Frontal cortex (tissue), 4 donors: ENCODE measurements at regions not wholly inside any gene's neighbourhood (a gene's known extent, or its start where the extent isn't known, plus 50 kb on each side); places are given as distances from the start of the nearest gene placed in this dataset. TPM values are rescaled to one million over a fixed set of nuclear protein-coding genes. Genes with fewer than 3 reads are reported as not detected.
"Not testable (repeated sequence)": the region's sequence is repeated elsewhere in the genome, so short reads cannot be mapped to it uniquely, and the experiment has no call there.

Source experiments
- DNase-seq, 2 donors: peaks; one replicate each; pipeline ENCODE4 v3.0.0; 2012; ENCODE audit warnings: low spot score in 2 of 2
- FAIRE-seq: peaks from 2 replicates; lab custom pipeline; 2012; peaks lifted over from hg19 to GRCh38; lab: Jason Lieb, UNC
- small RNA-seq: library from RNA; depleted of rRNA; stranded (forward); fragments of <200 nt; gene quantifications from one replicate; pipeline ENCODE3, GENCODE V24; 2014
- donor health status: control.
- donor health status: control.
- donor health status: control.

DNA sequence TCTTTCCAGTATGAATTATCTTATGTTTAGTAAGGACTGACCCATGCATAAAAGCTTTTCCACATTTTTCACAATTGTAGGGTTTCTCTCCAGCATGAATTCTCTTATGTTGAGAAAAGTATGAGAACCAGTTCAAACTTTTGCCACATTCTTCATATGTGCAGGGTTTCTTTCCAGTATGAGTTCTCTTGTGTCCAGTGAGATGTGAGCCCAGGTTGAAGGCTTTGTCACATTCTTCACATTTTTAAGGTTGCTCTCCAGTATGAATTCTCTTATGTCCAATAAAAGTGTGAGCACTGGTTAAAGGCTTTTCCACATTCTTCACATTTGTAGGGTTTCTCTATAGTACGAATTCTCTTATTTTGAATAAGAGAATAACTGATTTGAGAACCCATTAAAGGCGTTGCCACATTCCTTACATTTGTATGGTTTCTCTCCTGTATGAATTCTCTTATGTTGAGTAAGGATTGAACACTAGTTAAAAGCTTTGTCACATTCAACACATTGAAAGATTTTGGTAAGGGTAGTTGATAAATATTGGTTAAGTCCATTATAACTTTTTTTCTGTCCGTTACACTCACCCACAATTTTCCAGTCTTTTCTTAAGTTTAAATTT lies 911.0 kb upstream of the ZNF722 start:
- DNase-seq (no peak), FAIRE-seq (no peak)

DNA sequence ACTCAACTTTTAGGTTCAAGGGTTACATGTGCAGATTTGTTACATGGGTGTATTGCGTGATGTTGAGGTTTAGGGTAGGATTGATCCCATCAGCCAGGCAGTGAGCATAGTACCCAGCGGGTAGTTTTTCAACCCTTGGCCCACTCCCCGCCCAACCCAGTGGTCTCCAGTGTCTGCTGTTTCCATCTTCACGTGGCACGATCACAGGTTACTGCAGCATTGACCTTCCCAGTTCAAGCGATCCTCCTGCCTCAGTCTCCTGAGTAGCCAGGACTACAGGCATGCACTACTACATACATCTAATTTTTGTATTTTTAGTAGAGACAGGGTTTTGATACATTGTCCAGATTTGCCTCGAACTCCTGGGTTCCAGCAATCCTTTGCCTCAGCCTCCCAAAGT lies 905.7 kb upstream of the ZNF722 start:
- FAIRE-seq (no peak), DNase-seq (no peak)

DNA sequence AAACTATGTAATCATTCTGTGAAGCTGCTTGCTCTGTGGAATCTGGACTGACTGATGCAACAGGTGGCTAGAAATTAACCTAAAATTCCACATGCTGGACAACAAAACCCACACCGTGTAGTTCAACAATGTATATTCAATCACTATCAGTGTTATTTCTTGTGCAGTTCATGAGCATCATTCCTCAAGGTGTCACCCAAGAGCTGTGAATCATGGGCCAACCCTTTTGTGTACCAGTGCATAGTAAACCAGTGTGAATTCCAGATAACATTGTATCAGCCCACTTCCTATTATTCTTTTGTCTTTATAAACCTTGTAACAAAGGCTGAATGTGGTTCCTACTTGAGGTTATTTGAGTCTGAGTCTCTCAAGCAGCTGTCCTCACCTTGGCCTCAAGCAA lies 905.2 kb upstream of the ZNF722 start:
- DNase-seq, result no peak
- FAIRE-seq, result no peak

DNA sequence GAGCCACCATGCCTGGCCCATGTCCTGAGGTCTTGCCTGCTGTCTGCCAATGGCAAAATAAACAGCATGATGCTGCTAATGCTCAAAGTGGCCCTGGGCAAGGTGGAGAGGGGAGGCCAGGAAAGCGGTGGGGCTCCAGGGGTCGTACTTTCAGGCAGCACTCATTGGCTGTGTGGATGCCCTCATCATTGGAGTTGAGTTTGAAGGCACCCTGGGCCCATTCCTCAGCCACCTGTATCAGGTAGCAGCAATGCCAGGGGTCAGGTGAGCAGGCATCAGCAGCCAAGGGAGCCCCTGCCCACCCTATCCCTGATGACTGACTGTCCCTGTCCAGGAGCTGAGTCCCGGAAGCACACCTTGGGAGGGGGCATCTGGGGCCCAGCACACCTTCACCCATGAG lies 902.5 kb upstream of the ZNF722 start:
- no peak for FAIRE-seq
- DNase-seq, result no peak

DNA sequence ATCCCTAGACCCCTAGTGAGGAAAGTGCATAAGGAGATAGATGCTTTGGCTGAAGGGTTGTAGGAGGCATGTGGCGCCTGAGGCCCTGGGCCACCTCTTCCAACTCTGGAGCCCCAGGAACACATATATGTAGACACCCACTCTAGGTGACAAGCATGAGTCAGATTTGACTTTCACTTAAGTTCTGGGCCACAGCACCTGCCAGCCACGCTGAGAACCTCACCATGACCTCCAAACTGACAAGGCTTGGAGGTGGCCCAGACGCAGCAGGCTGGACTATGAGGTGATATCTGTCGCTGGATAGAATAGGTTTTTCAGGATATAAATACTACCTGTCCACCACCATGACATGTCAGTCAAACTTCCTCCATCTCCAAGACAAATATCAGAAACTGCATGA lies 894.0 kb upstream of the ZNF722 start:
- no peak for DNase-seq
- no peak for FAIRE-seq

DNA sequence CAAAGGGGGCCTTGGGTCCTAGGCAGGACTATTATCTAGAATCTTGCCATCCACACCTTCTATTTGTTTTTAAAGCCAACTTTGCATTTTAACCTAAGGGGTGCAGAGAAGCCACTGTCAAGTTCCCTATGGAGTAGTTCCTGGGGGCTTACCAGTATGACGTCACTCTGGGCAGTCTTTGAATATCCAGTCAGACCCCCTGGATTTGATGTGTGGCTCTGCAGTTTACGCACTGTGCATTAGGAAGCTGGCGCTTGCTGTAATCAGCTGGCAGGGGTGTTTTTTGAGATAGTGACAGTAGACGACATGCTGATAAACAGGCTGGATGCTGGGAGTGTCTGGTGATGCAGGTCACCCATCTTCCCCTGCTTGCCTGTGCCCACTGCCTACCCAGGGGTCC lies 892.7 kb upstream of the ZNF722 start:
- no peak for DNase-seq
- FAIRE-seq, result no peak

DNA sequence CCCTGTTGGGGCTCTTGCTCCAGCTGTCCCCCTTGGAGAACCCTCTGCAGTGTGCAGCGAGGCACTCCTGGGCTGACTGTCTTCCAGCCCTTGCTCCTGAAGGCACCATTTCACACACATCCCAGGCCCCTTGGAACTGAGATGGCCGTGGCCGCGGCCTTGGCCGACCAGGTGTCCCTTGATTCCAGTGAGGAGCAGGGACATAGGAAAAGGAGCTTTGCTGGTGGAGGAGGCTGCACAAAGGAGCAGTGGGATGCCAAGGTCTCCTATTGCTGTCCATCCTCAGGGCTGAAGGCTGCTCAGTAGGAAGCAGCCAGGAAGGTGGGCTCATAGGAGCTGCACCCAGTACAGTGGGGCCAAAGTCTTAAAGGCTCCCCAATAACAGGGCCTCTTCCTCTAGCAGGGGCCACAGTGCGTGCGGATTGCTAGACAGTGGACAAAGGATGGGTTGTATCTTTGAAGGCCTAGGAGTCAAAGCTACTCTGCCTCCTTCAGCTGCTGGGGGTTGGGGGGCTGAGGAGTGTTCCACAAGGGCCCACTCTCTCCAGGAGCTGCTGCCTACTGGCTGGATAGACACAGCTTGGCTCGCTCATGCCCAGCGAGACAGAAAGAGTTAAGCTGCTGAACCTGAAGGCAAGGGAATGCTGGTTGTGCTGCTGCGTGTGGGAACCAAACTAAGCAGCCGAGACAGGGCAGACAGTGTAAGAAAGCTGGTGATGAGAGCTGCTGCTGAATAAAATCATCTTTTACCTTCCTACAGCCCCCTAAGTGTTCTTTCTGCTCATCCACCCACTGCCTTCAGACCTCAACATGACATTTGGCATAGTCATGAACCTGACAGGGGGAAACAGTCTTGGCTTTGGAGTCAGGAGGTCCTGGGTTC lies 891.9 kb upstream of the ZNF722 start:
- no peak for FAIRE-seq
- DNase-seq, result no peak

DNA sequence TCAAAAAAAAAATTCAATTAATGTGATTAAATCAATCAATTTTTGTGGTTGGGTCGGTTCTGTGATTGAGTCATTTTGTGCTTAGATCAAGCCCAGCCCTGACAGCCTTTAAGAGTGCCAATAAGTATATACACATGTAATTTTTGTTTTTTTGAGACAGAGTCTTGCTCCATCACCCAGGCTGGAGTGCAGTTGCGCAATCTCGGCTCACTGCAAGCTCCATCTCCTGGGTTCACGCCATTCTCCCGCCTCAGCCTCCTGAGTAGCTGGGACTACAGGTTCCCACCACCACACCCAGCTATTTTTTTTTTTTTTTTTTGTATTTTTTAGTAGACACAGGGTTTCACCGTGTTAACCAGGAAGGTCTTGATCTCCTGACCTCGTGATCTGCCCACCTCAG lies 887.1 kb upstream of the ZNF722 start:
- DNase-seq, FAIRE-seq: not testable (repeated sequence)

DNA sequence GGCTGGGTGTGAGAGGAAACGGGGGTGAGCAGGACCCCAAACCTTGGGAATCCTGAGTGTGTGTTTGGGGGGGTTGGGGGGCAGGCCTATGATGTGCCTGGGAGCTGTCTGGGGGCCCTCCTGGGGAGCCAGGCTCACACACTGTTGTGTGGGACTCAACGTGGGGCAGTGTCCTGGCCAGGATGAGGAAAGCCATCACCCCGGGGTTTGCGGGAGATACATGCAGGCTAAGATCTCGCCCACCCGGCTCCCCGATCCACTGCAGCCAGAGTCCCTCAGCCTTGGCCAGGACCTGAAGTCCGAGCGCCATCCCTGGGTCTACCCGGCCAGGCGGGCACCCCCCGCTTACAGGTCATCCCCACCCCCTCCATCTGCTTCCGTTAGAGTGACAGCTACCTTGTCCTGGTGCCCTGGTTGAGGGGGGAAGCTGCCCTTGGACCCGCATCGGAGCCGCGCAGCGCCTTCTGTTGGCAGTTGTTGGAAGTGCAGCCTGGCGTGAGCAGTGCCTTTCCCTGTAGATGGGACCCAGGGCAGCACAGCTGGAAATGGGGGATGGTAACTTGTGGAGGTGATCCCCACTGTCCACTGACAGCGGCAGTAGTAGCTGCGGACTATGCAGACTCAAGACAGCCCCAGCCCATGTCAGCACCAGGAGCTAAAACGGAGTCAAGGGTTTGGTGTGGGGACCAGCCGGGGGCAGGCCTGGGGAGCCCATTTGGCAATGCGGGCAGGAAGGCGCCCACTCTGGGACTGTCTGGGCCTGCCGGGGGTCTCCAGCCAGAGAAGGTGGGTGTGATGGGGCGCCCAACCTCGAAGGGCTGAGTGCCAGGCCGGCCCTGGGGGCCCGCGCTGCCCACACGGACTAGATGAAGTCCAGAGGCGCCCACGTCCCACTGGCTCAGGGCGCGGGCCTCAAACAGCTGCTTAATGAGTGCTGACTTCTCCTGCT lies 885.6 kb upstream of the ZNF722 start:
- no peak for FAIRE-seq
- DNase-seq, result no peak

DNA sequence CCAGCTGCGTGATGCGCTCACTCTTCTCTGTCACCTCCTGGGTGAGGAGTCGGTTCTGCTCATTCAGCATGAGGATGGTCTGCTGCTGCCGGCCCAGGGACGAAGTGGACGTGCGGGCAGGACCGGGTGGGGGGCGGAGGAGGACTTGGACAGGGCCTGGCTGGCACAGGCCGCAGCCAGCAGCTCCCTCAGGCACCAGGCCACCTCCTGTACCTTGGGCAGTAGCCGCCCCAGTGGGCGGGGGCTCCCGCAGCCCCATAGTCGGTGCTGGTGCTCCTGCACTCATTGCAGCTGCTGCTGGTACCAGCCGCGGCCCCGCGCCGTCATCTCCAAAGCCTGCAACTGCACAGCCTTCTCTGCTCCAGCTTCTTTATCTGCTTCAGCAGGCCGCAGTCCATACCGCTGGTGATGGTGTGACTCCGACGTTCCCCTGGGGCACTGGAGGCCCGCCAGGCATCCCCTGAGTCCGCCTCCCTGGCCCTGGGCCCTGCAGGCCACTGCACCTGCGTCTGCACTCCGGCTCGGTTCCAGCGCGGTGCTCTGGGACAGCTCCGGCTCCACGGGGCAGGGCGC lies 884.9 kb upstream of the ZNF722 start:
- no peak for FAIRE-seq

DNA sequence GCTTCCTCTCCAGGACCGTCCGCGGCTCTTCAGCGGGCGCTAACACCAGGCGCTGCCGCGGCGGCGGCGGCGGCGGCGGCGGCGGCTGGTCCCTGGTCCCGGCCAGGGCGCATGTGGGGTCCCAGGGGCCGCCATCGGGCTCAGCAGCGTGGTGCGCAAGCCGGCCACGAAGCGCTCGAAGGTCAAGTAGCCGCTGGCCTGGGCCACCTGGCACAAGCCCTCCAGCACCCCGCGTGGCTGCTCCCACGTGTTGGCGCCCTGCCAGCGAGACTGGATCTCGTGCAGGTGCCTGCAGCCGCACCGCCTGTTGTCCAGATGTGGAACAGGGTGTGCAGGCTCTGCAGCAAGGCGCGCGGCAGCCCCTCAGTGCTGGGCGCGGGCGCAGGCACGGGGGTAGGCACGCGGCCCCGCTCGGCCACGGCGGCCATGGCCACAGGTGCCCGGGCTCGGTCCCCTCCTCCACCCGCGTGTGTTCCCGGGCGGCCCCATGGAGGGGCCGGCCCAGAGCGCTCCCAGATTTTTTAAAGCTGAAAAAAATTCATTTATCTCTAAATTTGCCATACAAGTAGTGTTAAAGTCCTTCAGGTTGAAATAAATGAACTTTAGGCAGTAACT lies 884.2 kb upstream of the ZNF722 start:
- FAIRE-seq (no peak), DNase-seq (no peak)

More for the DNA sequence above, 884.9 kb upstream of the ZNF722 start:
- no peak for DNase-seq

Small RNA genes in the stretch of these regions (small RNA-seq; reads per million reads assigned to genes)
- not detected for gene RNU6-417P
